GM18511 (cell line): ENCODE measurements at regions not wholly inside any gene's neighbourhood (a gene's known extent, or its start where the extent isn't known, plus 50 kb on each side); places are given as distances from the start of the nearest gene placed in this dataset.

Experiments used
- ATAC-seq: cut with Tn5 transposase; IDR thresholded peaks from one replicate; pipeline ENCODE4 v1.9.1; 2021; ENCODE audit warnings: mild to moderate bottlenecking, moderate library complexity; ENCODE audit not compliant: unreplicated experiment

- no peak for ATAC-seq
These were observed 112.3 kb upstream of the PMFBP1 start for GRCh38 chr16:72284042-72284789.

DNA sequence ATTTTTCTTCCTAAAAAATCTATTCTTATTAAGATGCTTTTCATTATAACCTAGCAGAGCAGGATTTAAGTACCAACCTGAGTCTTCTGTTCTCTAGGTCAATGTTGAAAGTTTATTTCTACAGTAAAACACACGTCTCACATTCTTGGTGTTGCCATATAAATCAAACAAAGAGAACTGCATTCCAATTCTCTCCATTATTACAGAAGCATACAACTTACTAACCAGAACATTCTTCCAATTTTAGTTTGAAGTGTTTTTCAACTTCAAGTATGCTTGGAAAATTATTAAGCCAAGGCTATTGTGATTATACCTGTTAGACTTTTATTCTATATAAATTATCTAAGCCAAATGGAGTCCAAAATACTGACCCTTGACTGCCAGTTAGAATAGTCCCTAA lies 110.4 kb upstream of the PMFBP1 start:
- no peak for ATAC-seq

- no peak for ATAC-seq
These were observed 106.3 kb upstream of the PMFBP1 start for GRCh38 chr16:72278301-72278700.

DNA sequence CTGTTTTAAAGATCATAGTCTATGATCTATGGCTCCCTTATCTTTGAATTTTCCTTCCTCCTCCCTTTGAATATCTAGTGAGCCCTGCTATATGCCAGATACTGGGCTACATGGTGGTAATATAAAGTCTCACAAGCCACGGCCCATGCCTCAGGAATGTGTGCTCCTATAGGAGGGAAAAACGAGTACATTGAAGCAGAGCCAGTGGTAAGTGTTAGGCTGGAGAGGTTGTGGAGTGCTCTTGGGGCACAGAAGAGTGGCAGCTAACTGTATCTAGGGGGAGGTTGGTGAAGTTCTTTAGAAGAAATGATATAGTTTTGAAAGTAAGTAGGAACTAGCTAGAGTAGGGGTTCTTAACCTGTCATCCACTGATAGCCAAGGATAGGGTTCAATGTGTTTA lies 105.8 kb upstream of the PMFBP1 start:
- no peak for ATAC-seq

- no peak for ATAC-seq
These were observed 99.8 kb upstream of the PMFBP1 start for GRCh38 chr16:72271699-72272240.

DNA sequence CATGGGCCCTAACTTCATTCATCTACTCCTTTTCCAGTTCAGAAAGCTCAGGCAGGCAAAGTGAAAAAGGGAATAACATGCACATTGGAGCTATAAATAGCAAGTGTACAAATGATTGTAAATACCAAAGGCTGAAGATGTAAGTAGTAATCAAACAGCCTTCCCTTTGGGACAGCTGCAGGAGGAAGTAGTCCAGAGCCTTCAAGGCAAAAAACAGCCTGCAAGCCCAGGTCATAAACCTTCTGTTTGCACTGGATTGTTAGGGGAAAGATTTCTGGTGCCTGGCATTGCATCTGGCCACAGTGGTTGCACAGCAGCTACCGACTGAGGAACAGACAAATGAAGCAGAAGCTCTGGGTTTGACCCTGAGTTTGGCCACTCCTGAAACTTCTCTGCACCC lies 98.6 kb upstream of the PMFBP1 start:
- no peak for ATAC-seq

DNA sequence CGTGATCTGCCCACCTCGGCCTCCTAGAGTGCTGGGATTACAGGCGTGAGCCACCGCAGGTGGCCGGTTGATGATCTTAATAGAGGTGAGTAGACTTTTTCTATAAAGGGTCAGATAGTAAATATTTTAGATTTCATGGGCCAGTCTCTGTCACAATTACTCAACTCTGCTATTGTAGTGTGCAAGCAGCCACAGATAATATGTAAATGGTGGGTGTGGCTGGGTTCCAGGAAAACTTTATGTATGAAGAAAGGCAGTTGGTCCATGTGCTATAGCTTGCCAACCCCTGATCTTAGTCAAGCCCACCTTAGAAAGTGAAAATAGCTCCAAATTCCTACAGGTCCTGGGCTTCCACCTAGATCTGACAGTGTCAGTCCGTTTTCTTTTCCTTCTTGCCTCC lies 94.9 kb upstream of the PMFBP1 start:
- no peak for ATAC-seq

- ATAC-seq = no peak
These were observed 92.8 kb upstream of the PMFBP1 start for GRCh38 chr16:72264771-72265170.

DNA sequence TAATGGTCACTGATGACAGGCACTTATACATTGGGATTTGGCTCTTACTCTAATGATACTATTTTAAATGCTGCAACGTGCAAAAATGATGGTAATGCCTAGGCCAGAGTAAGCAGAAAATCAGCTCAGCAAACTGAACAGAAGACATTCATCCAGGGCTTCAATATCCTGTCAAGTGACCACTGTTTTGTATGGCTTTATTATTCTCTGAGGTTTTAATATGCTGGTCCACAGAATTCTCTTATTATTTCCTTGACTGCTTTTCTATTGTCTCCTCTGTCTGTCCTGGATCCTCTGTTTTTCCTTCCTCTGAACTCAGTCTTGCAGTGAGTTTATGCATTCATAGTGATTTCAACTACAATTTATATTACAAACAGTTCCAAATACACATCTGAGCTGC lies 90.8 kb upstream of the PMFBP1 start:
- no peak for ATAC-seq

- no peak for ATAC-seq
These were observed 89.2 kb upstream of the PMFBP1 start for GRCh38 chr16:72261127-72261526.

- no peak for ATAC-seq
These were observed 84.6 kb upstream of the PMFBP1 start for GRCh38 chr16:72256398-72257066.

DNA sequence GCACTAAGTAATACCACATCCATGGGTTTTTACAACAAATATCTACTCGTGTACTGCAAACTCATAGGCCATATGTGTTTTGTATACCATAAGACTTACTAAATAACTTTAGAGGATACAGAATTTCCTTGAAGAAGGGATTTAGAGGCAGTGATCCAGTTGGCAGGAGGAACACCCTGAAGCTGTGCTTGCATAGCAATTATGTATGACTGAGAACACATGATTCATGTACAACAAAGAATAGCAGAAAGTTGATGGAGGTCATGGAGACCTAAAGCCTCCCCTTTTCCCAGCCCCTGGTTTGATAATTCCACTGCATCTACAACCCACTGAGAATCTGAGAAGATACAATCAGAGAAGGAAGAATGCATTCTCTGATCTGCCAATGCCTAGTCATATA lies 83.8 kb upstream of the PMFBP1 start:
- no peak for ATAC-seq

DNA sequence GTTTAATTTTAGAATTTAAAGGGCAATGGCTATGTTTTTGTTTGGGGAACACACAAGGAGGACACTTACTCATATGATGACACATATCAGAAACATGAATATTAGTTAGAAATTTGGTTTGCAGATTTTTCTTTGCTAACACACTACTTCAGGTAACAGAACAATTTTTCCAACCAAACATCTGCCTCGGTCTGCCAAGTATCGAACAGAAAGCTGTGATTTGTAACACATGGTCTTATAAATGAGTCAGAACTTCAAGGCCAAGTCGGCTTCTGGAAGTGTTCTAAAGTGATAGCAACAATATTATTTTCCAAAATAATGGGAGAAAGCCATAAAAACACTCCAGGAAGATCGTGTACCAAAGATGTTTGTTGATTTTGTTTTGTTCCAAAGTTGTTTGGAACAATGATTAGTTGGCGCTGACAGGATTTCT lies 75.9 kb upstream of the PMFBP1 start:
- no peak for ATAC-seq

GRCh38 chr16:72246423-72246822 lies 74.5 kb upstream of the PMFBP1 start:
- peak; percentile 96 for ATAC-seq

- ATAC-seq = no peak
These were observed 72.9 kb upstream of the PMFBP1 start for GRCh38 chr16:72244853-72245252.

DNA sequence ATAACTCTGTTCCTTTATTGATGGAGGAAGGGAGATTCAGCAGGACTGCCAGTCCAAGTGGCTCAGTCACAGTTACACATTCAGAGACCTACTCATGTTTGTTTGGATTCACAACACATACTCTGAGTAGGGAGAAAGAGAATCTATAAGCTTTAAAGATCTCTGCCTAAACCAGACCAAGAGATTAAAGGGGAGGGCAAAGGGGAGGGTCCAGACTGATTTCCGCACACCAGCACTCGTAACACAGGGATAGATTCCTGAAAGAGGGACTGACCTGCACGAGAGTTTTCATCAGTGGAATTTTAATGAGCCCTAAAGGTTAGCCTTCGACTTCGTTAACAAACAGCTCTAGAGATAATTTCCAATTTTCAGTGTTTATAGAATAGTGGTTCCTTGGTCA lies 71.7 kb upstream of the PMFBP1 start:
- no peak for ATAC-seq

DNA sequence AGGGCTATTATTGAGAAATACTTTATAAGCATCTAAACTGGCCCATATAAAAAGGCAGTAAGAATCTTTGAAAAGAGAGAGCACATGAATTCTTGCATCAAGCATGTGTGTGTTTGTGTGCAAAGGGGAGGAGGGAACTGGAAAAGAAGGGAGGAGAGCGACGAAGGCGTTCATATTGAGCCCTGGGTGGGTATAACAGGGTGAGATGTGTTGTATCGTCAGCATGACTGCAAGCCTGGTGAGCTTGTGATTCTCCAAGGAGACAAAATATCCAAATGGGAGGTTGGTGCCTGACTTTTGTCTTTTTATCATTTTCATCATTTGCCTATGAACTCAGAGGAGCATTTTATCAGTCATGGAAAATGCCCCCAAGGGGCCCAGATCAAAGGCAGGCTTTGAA lies 70.8 kb upstream of the PMFBP1 start:
- ATAC-seq = no peak

- peak; percentile 48 for ATAC-seq
These were observed 70.0 kb upstream of the PMFBP1 start for GRCh38 chr16:72241930-72242329.

GRCh38 chr16:72241008-72241407 lies 69.1 kb upstream of the PMFBP1 start:
- no peak for ATAC-seq

DNA sequence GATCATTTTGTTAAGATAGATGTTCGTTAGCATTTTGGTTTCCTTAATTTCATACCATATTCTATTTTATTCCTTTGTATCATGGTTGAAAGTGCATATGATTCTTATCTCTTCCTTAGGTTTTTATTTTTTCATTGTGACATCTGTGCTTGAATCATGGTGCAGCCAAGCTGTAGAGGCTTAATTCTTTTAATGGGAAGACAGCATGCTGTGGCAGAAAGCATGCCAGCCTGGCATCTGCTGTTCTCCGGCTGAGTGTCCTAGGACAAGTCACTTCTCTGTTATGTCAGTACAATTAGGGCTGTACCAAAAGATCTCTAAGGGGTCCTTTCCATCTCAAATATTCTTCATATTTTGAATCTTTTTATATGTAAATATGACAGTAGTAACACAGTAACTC lies 68.5 kb upstream of the PMFBP1 start:
- no peak for ATAC-seq

DNA sequence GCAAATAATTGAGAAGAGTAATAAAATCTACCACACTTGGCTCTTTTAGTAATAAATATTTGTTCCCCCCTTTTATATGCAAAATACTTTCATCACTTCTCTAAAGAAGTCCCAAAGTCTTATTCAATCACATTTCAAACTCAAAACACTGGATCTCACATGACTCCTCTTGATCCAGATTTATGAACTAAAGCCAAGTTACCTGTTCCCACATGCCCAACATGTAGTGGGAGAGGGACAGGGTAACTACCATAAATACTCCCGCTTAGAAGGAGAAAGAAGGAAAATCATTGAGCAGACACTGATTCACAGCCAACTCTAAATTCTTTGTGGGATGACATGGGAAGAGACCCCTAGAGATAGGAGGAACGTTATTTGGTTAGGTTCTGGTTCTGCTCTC lies 64.9 kb upstream of the PMFBP1 start:
- no peak for ATAC-seq

- no peak for ATAC-seq
These were observed 62.4 kb upstream of the PMFBP1 start for GRCh38 chr16:72234387-72234786.
